ENCODE measurements at regions not wholly inside any gene's neighbourhood (a gene's known extent, or its start where the extent isn't known, plus 50 kb on each side); places are given as distances from the start of the nearest gene placed in this dataset.

DNA sequence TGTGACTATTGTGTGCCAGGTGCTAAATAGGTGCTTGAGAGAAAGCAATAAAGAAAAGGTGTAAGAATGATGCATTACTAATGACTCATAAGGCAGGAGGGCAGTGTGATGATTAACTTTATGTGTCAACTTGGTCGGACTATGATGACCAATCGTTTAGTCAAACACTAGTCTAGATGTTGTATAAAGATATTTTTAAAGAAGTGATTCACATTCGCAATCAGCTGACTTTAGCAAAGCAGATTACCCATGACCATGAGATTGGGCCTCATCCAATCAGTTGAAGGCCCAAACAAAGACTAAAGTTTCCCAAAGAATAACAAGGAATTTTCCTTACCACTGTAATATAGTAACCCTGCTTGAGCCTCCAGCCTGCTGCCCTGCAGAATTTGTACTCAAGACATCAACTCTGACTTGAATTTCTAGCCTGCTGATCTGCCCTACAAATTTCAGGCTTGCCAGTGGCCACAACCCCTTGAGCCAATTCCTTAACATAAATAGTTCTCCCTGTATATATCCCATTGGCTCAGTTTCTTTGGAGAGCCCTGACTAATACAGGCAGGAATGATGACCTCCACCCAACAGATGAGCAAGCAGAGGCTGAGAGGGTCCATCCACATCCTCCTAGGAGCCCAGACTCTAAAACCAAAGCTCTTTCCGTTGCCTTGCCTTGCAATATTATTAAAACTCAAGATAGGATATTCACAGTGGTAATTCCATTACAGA lies 132.6 kb downstream of the ACTR3 start:
- H3K79me2 ChIP-seq (replicated peaks; ENCODE audit: insufficient read depth, low read length): no peaks in the 10 kb centered on the region
- no peaks in the 10 kb centered on the region for H3K9me2 ChIP-seq (ENCODE audit: insufficient read depth, low read length)
- H3K9ac ChIP-seq (ENCODE audit: low read length): no peak overlapping the region
- no peak overlapping the region for H2AFZ ChIP-seq (ENCODE audit: low read depth, low read length)
- H3F3A ChIP-seq (ENCODE audit: insufficient read depth, low read length, poor library complexity, severe bottlenecking): no peaks in the 10 kb centered on the region
- no peaks in the 10 kb centered on the region for H3K9me3 ChIP-seq (ENCODE audit: low read length)
- no peak overlapping the region for H3K4me3 ChIP-seq (ENCODE audit: low read length)
- no peak overlapping the region for H3K27ac ChIP-seq (ENCODE audit: low read length)
- no peaks in the 10 kb centered on the region for H3K27me3 ChIP-seq (ENCODE audit: insufficient read depth, low read depth, low read length)
- no peak for TF ChIP-seq TAF1 (IDR thresholded peaks at IDR 0.05; ENCODE audit: low read depth)
- no peak for TF ChIP-seq MXI1 (conservative IDR thresholded peaks at IDR 0.05; ENCODE audit: poor library complexity, severe bottlenecking)
- no peak for TF ChIP-seq EZH2 (IDR thresholded peaks at IDR 0.05; ENCODE audit: borderline replicate concordance, insufficient read depth, low read length, poor library complexity, severe bottlenecking)
- TF ChIP-seq, protein P1, sequence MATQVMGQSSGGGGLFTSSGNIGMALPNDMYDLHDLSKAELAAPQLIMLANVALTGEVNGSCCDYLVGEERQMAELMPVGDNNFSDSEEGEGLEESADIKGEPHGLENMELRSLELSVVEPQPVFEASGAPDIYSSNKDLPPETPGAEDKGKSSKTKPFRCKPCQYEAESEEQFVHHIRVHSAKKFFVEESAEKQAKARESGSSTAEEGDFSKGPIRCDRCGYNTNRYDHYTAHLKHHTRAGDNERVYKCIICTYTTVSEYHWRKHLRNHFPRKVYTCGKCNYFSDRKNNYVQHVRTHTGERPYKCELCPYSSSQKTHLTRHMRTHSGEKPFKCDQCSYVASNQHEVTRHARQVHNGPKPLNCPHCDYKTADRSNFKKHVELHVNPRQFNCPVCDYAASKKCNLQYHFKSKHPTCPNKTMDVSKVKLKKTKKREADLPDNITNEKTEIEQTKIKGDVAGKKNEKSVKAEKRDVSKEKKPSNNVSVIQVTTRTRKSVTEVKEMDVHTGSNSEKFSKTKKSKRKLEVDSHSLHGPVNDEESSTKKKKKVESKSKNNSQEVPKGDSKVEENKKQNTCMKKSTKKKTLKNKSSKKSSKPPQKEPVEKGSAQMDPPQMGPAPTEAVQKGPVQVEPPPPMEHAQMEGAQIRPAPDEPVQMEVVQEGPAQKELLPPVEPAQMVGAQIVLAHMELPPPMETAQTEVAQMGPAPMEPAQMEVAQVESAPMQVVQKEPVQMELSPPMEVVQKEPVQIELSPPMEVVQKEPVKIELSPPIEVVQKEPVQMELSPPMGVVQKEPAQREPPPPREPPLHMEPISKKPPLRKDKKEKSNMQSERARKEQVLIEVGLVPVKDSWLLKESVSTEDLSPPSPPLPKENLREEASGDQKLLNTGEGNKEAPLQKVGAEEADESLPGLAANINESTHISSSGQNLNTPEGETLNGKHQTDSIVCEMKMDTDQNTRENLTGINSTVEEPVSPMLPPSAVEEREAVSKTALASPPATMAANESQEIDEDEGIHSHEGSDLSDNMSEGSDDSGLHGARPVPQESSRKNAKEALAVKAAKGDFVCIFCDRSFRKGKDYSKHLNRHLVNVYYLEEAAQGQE (IDR thresholded peaks at IDR 0.05; ENCODE audit: borderline replicate concordance): no peak
- no peak for TF ChIP-seq RAD21 (conservative IDR thresholded peaks at IDR 0.05)
- TF ChIP-seq POLR2AphosphoS5 (IDR thresholded peaks at IDR 0.05): no peak
- no peak for TF ChIP-seq EP300 (conservative IDR thresholded peaks at IDR 0.05; ENCODE audit: poor library complexity, severe bottlenecking)
- TF ChIP-seq SMC3 (conservative IDR thresholded peaks at IDR 0.05; ENCODE audit: poor library complexity): no peak
- TF ChIP-seq, protein P2, sequence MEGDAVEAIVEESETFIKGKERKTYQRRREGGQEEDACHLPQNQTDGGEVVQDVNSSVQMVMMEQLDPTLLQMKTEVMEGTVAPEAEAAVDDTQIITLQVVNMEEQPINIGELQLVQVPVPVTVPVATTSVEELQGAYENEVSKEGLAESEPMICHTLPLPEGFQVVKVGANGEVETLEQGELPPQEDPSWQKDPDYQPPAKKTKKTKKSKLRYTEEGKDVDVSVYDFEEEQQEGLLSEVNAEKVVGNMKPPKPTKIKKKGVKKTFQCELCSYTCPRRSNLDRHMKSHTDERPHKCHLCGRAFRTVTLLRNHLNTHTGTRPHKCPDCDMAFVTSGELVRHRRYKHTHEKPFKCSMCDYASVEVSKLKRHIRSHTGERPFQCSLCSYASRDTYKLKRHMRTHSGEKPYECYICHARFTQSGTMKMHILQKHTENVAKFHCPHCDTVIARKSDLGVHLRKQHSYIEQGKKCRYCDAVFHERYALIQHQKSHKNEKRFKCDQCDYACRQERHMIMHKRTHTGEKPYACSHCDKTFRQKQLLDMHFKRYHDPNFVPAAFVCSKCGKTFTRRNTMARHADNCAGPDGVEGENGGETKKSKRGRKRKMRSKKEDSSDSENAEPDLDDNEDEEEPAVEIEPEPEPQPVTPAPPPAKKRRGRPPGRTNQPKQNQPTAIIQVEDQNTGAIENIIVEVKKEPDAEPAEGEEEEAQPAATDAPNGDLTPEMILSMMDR (IDR thresholded peaks at IDR 0.05; ENCODE audit: poor library complexity, severe bottlenecking): no peak
- no peaks in the 10 kb centered on the region for H4K20me1 ChIP-seq (ENCODE audit: insufficient read depth)
- H3K4me2 ChIP-seq (ENCODE audit: low read length): no peak overlapping the region
- no peaks in the 10 kb centered on the region for H3K36me3 ChIP-seq (ENCODE audit: insufficient read depth, low read length)

DNA sequence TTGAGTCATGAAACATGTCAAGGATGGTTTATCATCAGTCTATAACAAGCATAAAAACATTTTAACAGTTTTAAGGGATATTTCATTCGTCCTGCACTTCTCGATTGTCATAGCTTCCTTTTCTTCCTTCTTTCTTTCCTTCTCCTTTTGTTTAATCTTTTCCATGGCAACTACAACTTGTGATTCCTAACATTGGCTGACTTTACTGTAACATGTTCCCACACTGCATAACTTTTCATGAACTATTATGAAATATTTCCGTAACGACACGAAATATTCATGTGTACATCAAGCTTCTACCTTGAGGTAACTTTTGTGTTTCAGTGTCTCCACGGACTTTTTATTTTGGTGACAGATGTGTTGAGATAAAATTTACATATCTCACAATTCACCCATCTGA lies 134.4 kb downstream of the ACTR3 start:
- Histone ChIP-seq H3K9ac (ENCODE audit: low read length) (no peak overlapping the region), H3K9me3 (ENCODE audit: low read length) (no peaks in the 10 kb centered on the region), H3K27me3 (ENCODE audit: insufficient read depth, low read depth, low read length) (no peaks in the 10 kb centered on the region), H3K4me3 (ENCODE audit: low read length) (no peak overlapping the region), H3K4me2 (ENCODE audit: low read length) (no peak overlapping the region), H3K27ac (ENCODE audit: low read length) (no peak overlapping the region), H3F3A (ENCODE audit: insufficient read depth, low read length, poor library complexity, severe bottlenecking) (no peaks in the 10 kb centered on the region), H4K20me1 (ENCODE audit: insufficient read depth) (no peaks in the 10 kb centered on the region), H3K36me3 (ENCODE audit: insufficient read depth, low read length) (no peaks in the 10 kb centered on the region), H3K79me2 (replicated peaks; ENCODE audit: insufficient read depth, low read length) (no peaks in the 10 kb centered on the region), H2AFZ (ENCODE audit: low read depth, low read length) (no peak overlapping the region), H3K9me2 (ENCODE audit: insufficient read depth, low read length) (no peaks in the 10 kb centered on the region)
- TF ChIP-seq, protein P2 (IDR thresholded peaks at IDR 0.05; ENCODE audit: poor library complexity, severe bottlenecking): no peak
- TF ChIP-seq SMC3 (conservative IDR thresholded peaks at IDR 0.05; ENCODE audit: poor library complexity): no peak
- no peak for TF ChIP-seq TAF1 (IDR thresholded peaks at IDR 0.05; ENCODE audit: low read depth)
- no peak for TF ChIP-seq POLR2AphosphoS5 (IDR thresholded peaks at IDR 0.05)
- no peak for TF ChIP-seq EZH2 (IDR thresholded peaks at IDR 0.05; ENCODE audit: borderline replicate concordance, insufficient read depth, low read length, poor library complexity, severe bottlenecking)
- TF ChIP-seq EP300 (conservative IDR thresholded peaks at IDR 0.05; ENCODE audit: poor library complexity, severe bottlenecking): no peak
- TF ChIP-seq, protein P1 (IDR thresholded peaks at IDR 0.05; ENCODE audit: borderline replicate concordance): no peak
- no peak for TF ChIP-seq MXI1 (conservative IDR thresholded peaks at IDR 0.05; ENCODE audit: poor library complexity, severe bottlenecking)
- TF ChIP-seq RAD21 (conservative IDR thresholded peaks at IDR 0.05): no peak
